ENCODE measurements at regions not wholly inside any gene's neighbourhood (a gene's known extent, or its start where the extent isn't known, plus 50 kb on each side); places are given as distances from the start of the nearest gene placed in this dataset.

- TF ChIP-seq, protein P1, sequence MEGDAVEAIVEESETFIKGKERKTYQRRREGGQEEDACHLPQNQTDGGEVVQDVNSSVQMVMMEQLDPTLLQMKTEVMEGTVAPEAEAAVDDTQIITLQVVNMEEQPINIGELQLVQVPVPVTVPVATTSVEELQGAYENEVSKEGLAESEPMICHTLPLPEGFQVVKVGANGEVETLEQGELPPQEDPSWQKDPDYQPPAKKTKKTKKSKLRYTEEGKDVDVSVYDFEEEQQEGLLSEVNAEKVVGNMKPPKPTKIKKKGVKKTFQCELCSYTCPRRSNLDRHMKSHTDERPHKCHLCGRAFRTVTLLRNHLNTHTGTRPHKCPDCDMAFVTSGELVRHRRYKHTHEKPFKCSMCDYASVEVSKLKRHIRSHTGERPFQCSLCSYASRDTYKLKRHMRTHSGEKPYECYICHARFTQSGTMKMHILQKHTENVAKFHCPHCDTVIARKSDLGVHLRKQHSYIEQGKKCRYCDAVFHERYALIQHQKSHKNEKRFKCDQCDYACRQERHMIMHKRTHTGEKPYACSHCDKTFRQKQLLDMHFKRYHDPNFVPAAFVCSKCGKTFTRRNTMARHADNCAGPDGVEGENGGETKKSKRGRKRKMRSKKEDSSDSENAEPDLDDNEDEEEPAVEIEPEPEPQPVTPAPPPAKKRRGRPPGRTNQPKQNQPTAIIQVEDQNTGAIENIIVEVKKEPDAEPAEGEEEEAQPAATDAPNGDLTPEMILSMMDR (IDR thresholded peaks at IDR 0.05) = no peak
- no peak overlapping the region for H3K4me3 ChIP-seq
- DNase-seq (ENCODE audit: low spot score) = no peak
- H3K27ac ChIP-seq = no peak overlapping the region
Observed at GRCh38 chr1:112776688-112777087, 61.6 kb upstream of the PPM1J start.

DNA sequence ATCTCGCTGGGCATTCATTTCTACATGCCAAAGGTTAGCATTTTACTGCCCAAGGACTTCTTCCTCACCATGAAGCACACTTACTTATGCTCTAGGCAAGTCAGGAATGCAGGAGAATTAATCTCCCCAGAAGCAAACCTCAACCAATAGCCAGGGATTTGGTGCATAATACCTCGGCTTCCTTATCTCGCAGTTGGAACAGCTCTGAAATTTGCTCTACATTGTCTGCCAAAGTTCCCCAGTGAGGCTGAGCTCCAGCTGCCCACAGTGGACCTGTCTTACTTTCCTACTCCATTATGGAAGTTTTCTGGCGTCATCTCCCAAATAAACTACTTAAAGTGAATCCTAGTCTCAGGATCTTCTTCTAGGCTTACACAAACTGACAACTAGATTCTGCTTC, 57.6 kb upstream of the PPM1J start:
- no peak for DNase-seq (ENCODE audit: low spot score)
- Histone ChIP-seq H3K4me3 (no peak overlapping the region), H3K27ac (no peak overlapping the region)
- TF ChIP-seq, protein P1 (IDR thresholded peaks at IDR 0.05) = no peak

GRCh38 chr1:112770724-112771123, 55.6 kb upstream of the PPM1J start:
- no peak for DNase-seq (ENCODE audit: low spot score)
- H3K4me3 ChIP-seq = no peak overlapping the region
- TF ChIP-seq, protein P1 (IDR thresholded peaks at IDR 0.05) = no peak
- no peak overlapping the region for H3K27ac ChIP-seq

GRCh38 chr1:112769611-112770010, 54.5 kb upstream of the PPM1J start:
- TF ChIP-seq, protein P1 (IDR thresholded peaks at IDR 0.05) = no peak
- Histone ChIP-seq H3K27ac (no peak overlapping the region), H3K4me3 (no peak overlapping the region)
- no peak for DNase-seq (ENCODE audit: low spot score)

GRCh38 chr1:112767646-112768045, 52.5 kb upstream of the PPM1J start:
- TF ChIP-seq, protein P1 (IDR thresholded peaks at IDR 0.05) = no peak
- no peak overlapping the region for H3K27ac ChIP-seq
- no peak for DNase-seq (ENCODE audit: low spot score)
- no peak overlapping the region for H3K4me3 ChIP-seq
